HG03457 (cell line): ENCODE measurements at regions not wholly inside any gene's neighbourhood (a gene's known extent, or its start where the extent isn't known, plus 50 kb on each side); places are given as distances from the start of the nearest gene placed in this dataset.
A peak's percentile ranks its signal among the peaks of the same experiment; 100 is the strongest.

Source experiments
- ATAC-seq: cut with Tn5 transposase; IDR thresholded peaks from one replicate; pipeline ENCODE4 v1.9.1; 2021; ENCODE audit warnings: moderate number of reproducible peaks; ENCODE audit not compliant: unreplicated experiment

- peak; percentile 79 for ATAC-seq
These were observed 286.7 kb upstream of the VRK2 start for GRCh38 chr2:57759822-57760300.

- ATAC-seq = peak; percentile 58
These were observed 286.2 kb upstream of the VRK2 start for GRCh38 chr2:57760381-57760801.

GRCh38 chr2:57776916-57777315 is 269.7 kb upstream of the VRK2 start:
- ATAC-seq = no peak

- no peak for ATAC-seq
These were observed 264.0 kb upstream of the VRK2 start for GRCh38 chr2:57782587-57782986.

- ATAC-seq = no peak
These were observed 253.3 kb upstream of the VRK2 start for GRCh38 chr2:57793310-57793709.

GRCh38 chr2:57796527-57796926 is 250.1 kb upstream of the VRK2 start:
- no peak for ATAC-seq

GRCh38 chr2:57798346-57798745 is 248.3 kb upstream of the VRK2 start:
- ATAC-seq = no peak

- ATAC-seq = no peak
These were observed 244.4 kb upstream of the VRK2 start for GRCh38 chr2:57802243-57802642.

GRCh38 chr2:57804971-57805370 is 241.6 kb upstream of the VRK2 start:
- ATAC-seq = no peak

GRCh38 chr2:57806449-57806968 is 240.1 kb upstream of the VRK2 start:
- ATAC-seq = no peak

- peak; percentile 70 for ATAC-seq
These were observed 237.4 kb upstream of the VRK2 start for GRCh38 chr2:57809230-57809629.

- no peak for ATAC-seq
These were observed 225.5 kb upstream of the VRK2 start for GRCh38 chr2:57821088-57821487.

GRCh38 chr2:57828221-57828620 is 218.4 kb upstream of the VRK2 start:
- ATAC-seq = no peak

GRCh38 chr2:57834666-57835065 is 211.9 kb upstream of the VRK2 start:
- ATAC-seq = no peak

- no peak for ATAC-seq
These were observed 204.1 kb upstream of the VRK2 start for GRCh38 chr2:57842531-57842930.

- no peak for ATAC-seq
These were observed 203.4 kb upstream of the VRK2 start for GRCh38 chr2:57843158-57843557.

GRCh38 chr2:57848723-57849122 is 197.9 kb upstream of the VRK2 start:
- no peak for ATAC-seq

GRCh38 chr2:57849843-57850242 is 196.8 kb upstream of the VRK2 start:
- ATAC-seq = no peak

GRCh38 chr2:57850415-57851130 is 196.0 kb upstream of the VRK2 start:
- ATAC-seq = no peak

- no peak for ATAC-seq
These were observed 191.4 kb upstream of the VRK2 start for GRCh38 chr2:57855212-57855611.

GRCh38 chr2:57859755-57860154 is 186.9 kb upstream of the VRK2 start:
- ATAC-seq = no peak

GRCh38 chr2:57862153-57862552 is 184.5 kb upstream of the VRK2 start:
- ATAC-seq = no peak

GRCh38 chr2:57862727-57863126 is 183.9 kb upstream of the VRK2 start:
- no peak for ATAC-seq
